ENCODE measurements at regions not wholly inside any gene's neighbourhood (a gene's known extent, or its start where the extent isn't known, plus 50 kb on each side); places are given as distances from the start of the nearest gene placed in this dataset.

- no peak for DNase-seq
- Histone ChIP-seq H3K27me3 (no peaks in the 10 kb centered on the region), H3K4me3 (no peak overlapping the region), H3K4me1 (no peaks in the 10 kb centered on the region), H3K27ac (no peak overlapping the region), H3K36me3 (no peaks in the 10 kb centered on the region), H3K9me3 (no peaks in the 10 kb centered on the region)
- intact Hi-C loops (cut with DNase I; ENCODE audit: low total_unique reads) = no loop called here
- TF ChIP-seq, protein P1, sequence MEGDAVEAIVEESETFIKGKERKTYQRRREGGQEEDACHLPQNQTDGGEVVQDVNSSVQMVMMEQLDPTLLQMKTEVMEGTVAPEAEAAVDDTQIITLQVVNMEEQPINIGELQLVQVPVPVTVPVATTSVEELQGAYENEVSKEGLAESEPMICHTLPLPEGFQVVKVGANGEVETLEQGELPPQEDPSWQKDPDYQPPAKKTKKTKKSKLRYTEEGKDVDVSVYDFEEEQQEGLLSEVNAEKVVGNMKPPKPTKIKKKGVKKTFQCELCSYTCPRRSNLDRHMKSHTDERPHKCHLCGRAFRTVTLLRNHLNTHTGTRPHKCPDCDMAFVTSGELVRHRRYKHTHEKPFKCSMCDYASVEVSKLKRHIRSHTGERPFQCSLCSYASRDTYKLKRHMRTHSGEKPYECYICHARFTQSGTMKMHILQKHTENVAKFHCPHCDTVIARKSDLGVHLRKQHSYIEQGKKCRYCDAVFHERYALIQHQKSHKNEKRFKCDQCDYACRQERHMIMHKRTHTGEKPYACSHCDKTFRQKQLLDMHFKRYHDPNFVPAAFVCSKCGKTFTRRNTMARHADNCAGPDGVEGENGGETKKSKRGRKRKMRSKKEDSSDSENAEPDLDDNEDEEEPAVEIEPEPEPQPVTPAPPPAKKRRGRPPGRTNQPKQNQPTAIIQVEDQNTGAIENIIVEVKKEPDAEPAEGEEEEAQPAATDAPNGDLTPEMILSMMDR (IDR thresholded peaks at IDR 0.05) = no peak
These were observed 339.2 kb downstream of the AGTPBP1 start for GRCh38 chr9:85402551-85402950.

DNA sequence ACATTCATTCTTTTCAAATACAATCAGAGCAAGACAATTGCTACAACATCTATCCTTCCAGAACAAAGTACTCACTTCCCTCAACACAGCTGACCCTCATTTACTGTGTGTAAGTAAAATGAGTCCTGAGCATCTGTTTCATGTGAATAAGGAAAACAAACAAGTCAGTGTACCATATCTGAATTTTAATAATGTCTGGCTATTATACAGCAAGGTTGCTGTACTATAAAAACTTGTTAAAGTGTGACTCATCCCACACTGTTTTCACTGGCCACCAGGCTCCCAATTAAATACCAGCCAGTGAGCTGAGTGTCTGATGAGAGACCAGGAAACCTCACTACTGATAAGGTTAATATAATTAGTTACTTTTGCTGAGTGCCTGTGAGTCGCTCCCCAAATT, 339.8 kb downstream of the AGTPBP1 start:
- intact Hi-C loops (cut with DNase I; ENCODE audit: low total_unique reads) = no loop called here
- no peaks in the 10 kb centered on the region for H3K36me3 ChIP-seq
- H3K4me3 ChIP-seq = no peak overlapping the region
- TF ChIP-seq, protein P1 (IDR thresholded peaks at IDR 0.05) = no peak
- H3K9me3 ChIP-seq = no peaks in the 10 kb centered on the region
- H3K27me3 ChIP-seq = no peaks in the 10 kb centered on the region
- DNase-seq = no peak
- H3K27ac ChIP-seq = no peak overlapping the region
- H3K4me1 ChIP-seq = no peaks in the 10 kb centered on the region

DNA sequence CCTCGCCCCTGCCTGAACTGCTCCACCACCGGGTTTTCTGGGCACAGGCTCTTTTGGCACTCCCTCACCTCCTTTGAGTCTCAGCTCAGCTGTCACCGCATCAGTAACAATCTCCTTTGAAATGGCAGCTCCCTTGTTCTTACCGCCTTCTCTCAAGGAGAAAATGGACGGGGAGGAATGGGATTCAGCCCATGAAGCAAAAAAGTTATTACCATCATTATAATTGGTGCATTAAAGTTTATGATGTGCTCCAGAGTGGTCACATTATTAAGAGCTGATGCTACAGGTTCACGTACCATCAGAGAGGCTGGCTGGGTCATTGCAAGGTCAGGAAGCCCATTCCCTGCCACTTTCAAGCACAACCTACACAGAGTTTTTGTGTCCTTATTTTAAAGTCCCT, 344.7 kb downstream of the AGTPBP1 start:
- TF ChIP-seq, protein P1 (IDR thresholded peaks at IDR 0.05) = no peak
- intact Hi-C loops (cut with DNase I; ENCODE audit: low total_unique reads) = no loop called here
- H3K4me3 ChIP-seq = no peak overlapping the region
- no peak for DNase-seq
- H3K4me1 ChIP-seq = no peaks in the 10 kb centered on the region
- no peaks in the 10 kb centered on the region for H3K27me3 ChIP-seq
- H3K9me3 ChIP-seq = no peaks in the 10 kb centered on the region
- H3K27ac ChIP-seq = no peak overlapping the region
- no peaks in the 10 kb centered on the region for H3K36me3 ChIP-seq

- no peak overlapping the region for H3K27ac ChIP-seq
- intact Hi-C loops (cut with DNase I; ENCODE audit: low total_unique reads) = no loop called here
- no peak overlapping the region for H3K4me3 ChIP-seq
- no peaks in the 10 kb centered on the region for H3K4me1 ChIP-seq
- no peaks in the 10 kb centered on the region for H3K9me3 ChIP-seq
- H3K27me3 ChIP-seq = no peaks in the 10 kb centered on the region
- H3K36me3 ChIP-seq = no peaks in the 10 kb centered on the region
- TF ChIP-seq, protein P1 (IDR thresholded peaks at IDR 0.05) = no peak
- no peak for DNase-seq
These were observed 349.5 kb downstream of the AGTPBP1 start for GRCh38 chr9:85392260-85392659.

DNA sequence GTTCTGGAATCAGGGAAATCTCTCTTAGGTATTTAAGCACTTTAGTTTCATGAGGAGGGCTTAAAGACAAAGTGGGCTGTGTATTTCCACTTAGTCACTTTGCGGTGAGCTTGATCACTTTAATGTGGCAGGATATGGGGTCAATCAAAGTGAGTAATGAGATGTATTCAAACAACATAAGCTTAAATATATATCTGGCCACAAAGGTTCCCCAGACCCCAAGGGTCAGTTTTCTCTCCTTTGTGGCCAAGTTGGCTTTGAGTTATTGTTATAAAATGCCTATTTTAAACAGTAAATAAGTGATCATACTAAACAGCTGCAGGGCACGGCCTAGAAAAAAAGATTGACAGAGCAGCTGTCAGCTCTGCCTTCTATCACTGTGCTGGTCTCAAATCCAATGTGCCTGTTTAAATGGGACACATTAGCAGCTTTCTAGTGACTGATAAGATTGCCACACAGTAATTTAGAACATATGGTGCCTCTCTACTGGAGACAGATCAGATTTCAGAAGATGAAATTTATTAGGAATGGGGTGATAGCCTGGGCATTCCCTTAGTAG, 363.9 kb downstream of the AGTPBP1 start:
- H3K27ac ChIP-seq = no peak overlapping the region
- intact Hi-C loops (cut with DNase I; ENCODE audit: low total_unique reads) = no loop called here
- no peaks in the 10 kb centered on the region for H3K36me3 ChIP-seq
- DNase-seq = no peak
- TF ChIP-seq, protein P1 (IDR thresholded peaks at IDR 0.05) = no peak
- H3K4me3 ChIP-seq = no peak overlapping the region
- H3K9me3 ChIP-seq = no peaks in the 10 kb centered on the region
- no peaks in the 10 kb centered on the region for H3K4me1 ChIP-seq
- no peaks in the 10 kb centered on the region for H3K27me3 ChIP-seq

GRCh38 chr9:85368781-85369180, 373.0 kb downstream of the AGTPBP1 start:
- intact Hi-C loops (cut with DNase I; ENCODE audit: low total_unique reads) = no loop called here
- Histone ChIP-seq H3K9me3 (no peaks in the 10 kb centered on the region), H3K27me3 (no peaks in the 10 kb centered on the region), H3K36me3 (no peaks in the 10 kb centered on the region), H3K27ac (no peak overlapping the region), H3K4me1 (no peaks in the 10 kb centered on the region), H3K4me3 (no peak overlapping the region)
- no peak for DNase-seq
- TF ChIP-seq, protein P1 (IDR thresholded peaks at IDR 0.05) = no peak
